Psoas muscle (tissue), 7 donors: ENCODE measurements at regions not wholly inside any gene's neighbourhood (a gene's known extent, or its start where the extent isn't known, plus 50 kb on each side); places are given as distances from the start of the nearest gene placed in this dataset.

Experiments used
- ATAC-seq, 4 donors: fragments of 200-7000 bp; cut with Tn5 transposase; one replicate each; pipeline ENCODE4 v1.9.1; 2020; ENCODE audit warnings: moderate library complexity in 3 of 4, mild to moderate bottlenecking in 2 of 4
- DNase-seq, 2 donors: peaks; one replicate each; pipeline ENCODE4 v3.0.0-alpha.2; 2020
- H3K27ac ChIP-seq: fragments of 200-600 bp; one replicate; pipeline ENCODE4 v1.8.0; 2022
- H3K27me3 ChIP-seq, 3 donors: fragments of 200-600 bp in 1 of 3; one replicate each; pipeline versions ENCODE4 v1.6.1 to v1.8.0; 2013 to 2022; ENCODE audit warnings: low read length in 2 of 3, mild to moderate bottlenecking in 2 of 3, moderate library complexity in 1 of 3; ENCODE audit not compliant: insufficient read depth in 3 of 3
- H3K36me3 ChIP-seq, 2 donors: fragments of 200-600 bp in 1 of 2; one replicate each; pipeline versions ENCODE4 v1.6.1 to v1.8.0; 2013 to 2022; ENCODE audit warnings: low read depth in 1 of 2, mild to moderate bottlenecking in 1 of 2, moderate library complexity in 1 of 2; ENCODE audit not compliant: insufficient read depth in 1 of 2
- H3K4me1 ChIP-seq: fragments of 200-600 bp; one replicate; pipeline ENCODE4 v1.8.0; 2022
- H3K4me3 ChIP-seq: fragments of 200-600 bp; one replicate; pipeline ENCODE4 v1.8.0; 2022; ENCODE audit warnings: mild to moderate bottlenecking
- H3K9me3 ChIP-seq: fragments of 200-600 bp; one replicate; pipeline ENCODE4 v1.8.0; 2022
- CTCF ChIP-seq: fragments of 200-600 bp; IDR thresholded peaks from one replicate; pipeline ENCODE4 v1.8.0; 2022; ENCODE audit warnings: antibody characterized with exemption
- WGBS, 3 donors: extraction: QIAGEN DNeasy Blood & Tissue Kit; methylation state at CpG; one replicate each; pipeline versions ENCODE4 v1.1.6 to v1.1.7; 2013; 5-methylcytosine and 5-hydroxymethylcytosine counted together
- intact Hi-C, 2 donors: fragments of 100-400 bp; cut with DNase I; formaldehyde crosslinking; loops; one replicate each; pipeline versions ENCODE4 v1.11.0 to v1.14.2; 2022
- donor health status: healthy with polysubstance abuse.
- donor health status: DM: no; HTN: no; CAD: no; lungs with moderate emphysema.
- donor health status: Bipolar disorder and iron deficiency.
- donor health status: healthy.
- donor health status: DM: yes; HTN: yes; CAD: no.
- donor health status: DM: no; HTN: no; CAD: no.
- donor health status: DM: yes; HTN: yes; CAD: no.

- ATAC-seq (no peak), DNase-seq (no peak)
- intact Hi-C loops, result no loop called here
- Histone ChIP-seq H3K9me3 (no peaks in the 10 kb centered on the region), H3K27ac (no peak overlapping the region), H3K36me3 (no peaks in the 10 kb centered on the region), H3K27me3 (no peaks in the 10 kb centered on the region), H3K4me1 (no peaks in the 10 kb centered on the region), H3K4me3 (no peak overlapping the region)
- TF ChIP-seq CTCF, result no peak
- WGBS, 3 donors, result 59 to 65% (median 63%) methylated on average over 8 of the region's 8 CpGs
These were observed 167.1 kb upstream of the FUT9 start for GRCh38 chr6:95848717-95849116.

- no peak for TF ChIP-seq CTCF
- H3K27ac ChIP-seq, result no peak overlapping the region
- H3K4me1 ChIP-seq, result no peaks in the 10 kb centered on the region
- no peak overlapping the region for H3K4me3 ChIP-seq
- no peaks in the 10 kb centered on the region for H3K36me3 ChIP-seq
- DNase-seq (no peak), ATAC-seq (no peak)
- peaks cover 10% of the 10 kb centered on the region for H3K9me3 ChIP-seq
- no peaks in the 10 kb centered on the region for H3K27me3 ChIP-seq
- WGBS, 3 donors, result 76 to 85% (median 78%) methylated on average over 6 to 7 of the region's 7 CpGs
- intact Hi-C loops, result no loop called here
These were observed 158.9 kb upstream of the FUT9 start for GRCh38 chr6:95856876-95857364.

- TF ChIP-seq CTCF, result no peak
- DNase-seq (no peak), ATAC-seq (no peak)
- Histone ChIP-seq H3K4me1 (no peaks in the 10 kb centered on the region), H3K9me3 (no peaks in the 10 kb centered on the region), H3K4me3 (no peak overlapping the region), H3K36me3 (no peaks in the 10 kb centered on the region), H3K27ac (no peak overlapping the region), H3K27me3 (no peaks in the 10 kb centered on the region)
- intact Hi-C loops, result no loop called here
These were observed 149.9 kb upstream of the FUT9 start for GRCh38 chr6:95865857-95866256.

GRCh38 chr6:95866732-95867131 is 149.0 kb upstream of the FUT9 start:
- Histone ChIP-seq H3K9me3 (no peaks in the 10 kb centered on the region), H3K4me1 (no peaks in the 10 kb centered on the region), H3K27ac (no peak overlapping the region), H3K27me3 (no peaks in the 10 kb centered on the region), H3K4me3 (no peak overlapping the region), H3K36me3 (no peaks in the 10 kb centered on the region)
- 40 to 41% (median 40%) methylated on average over 7 of the region's 7 CpGs for WGBS, 3 donors
- intact Hi-C loops, result no loop called here
- TF ChIP-seq CTCF, result no peak
- DNase-seq (no peak), ATAC-seq (no peak)

- 86 to 96% (median 89%) methylated on average over 5 of the region's 5 CpGs for WGBS, 3 donors
- TF ChIP-seq CTCF, result no peak
- Histone ChIP-seq H3K27ac (no peak overlapping the region), H3K27me3 (no peaks in the 10 kb centered on the region), H3K4me1 (no peaks in the 10 kb centered on the region), H3K4me3 (no peak overlapping the region), H3K36me3 (no peaks in the 10 kb centered on the region), H3K9me3 (no peaks in the 10 kb centered on the region)
- ATAC-seq (no peak), DNase-seq (no peak)
- intact Hi-C loops, result no loop called here
These were observed 148.6 kb upstream of the FUT9 start for GRCh38 chr6:95867205-95867604.
